ENCODE measurements at regions not wholly inside any gene's neighbourhood (a gene's known extent, or its start where the extent isn't known, plus 50 kb on each side); places are given as distances from the start of the nearest gene placed in this dataset.

DNA sequence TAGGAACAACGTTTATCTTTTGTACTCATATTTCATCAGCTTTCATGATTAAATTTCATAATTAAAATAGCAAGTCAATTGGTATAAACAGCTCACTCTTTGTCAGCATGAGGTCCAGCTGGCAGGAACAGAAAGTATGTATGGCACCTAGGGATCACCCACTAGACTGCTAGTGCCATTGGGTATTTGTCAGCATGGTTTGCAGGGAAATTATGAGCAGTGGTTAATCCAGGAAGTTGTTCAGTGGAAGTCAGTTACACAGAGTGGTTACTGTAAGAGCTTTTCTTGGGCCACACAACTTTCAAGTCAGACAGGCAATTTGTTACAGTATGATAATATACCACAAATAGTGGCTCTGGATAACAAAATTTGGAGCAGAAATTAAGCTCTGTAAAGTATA, 340.3 kb upstream of the RGS6 start:
- DNase-seq (ENCODE audit: low spot score), result no peak
- H3K27ac ChIP-seq, result no peak overlapping the region
- H3K4me3 ChIP-seq, result no peak overlapping the region
- TF ChIP-seq, protein P1, sequence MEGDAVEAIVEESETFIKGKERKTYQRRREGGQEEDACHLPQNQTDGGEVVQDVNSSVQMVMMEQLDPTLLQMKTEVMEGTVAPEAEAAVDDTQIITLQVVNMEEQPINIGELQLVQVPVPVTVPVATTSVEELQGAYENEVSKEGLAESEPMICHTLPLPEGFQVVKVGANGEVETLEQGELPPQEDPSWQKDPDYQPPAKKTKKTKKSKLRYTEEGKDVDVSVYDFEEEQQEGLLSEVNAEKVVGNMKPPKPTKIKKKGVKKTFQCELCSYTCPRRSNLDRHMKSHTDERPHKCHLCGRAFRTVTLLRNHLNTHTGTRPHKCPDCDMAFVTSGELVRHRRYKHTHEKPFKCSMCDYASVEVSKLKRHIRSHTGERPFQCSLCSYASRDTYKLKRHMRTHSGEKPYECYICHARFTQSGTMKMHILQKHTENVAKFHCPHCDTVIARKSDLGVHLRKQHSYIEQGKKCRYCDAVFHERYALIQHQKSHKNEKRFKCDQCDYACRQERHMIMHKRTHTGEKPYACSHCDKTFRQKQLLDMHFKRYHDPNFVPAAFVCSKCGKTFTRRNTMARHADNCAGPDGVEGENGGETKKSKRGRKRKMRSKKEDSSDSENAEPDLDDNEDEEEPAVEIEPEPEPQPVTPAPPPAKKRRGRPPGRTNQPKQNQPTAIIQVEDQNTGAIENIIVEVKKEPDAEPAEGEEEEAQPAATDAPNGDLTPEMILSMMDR (IDR thresholded peaks at IDR 0.05), result no peak

DNA sequence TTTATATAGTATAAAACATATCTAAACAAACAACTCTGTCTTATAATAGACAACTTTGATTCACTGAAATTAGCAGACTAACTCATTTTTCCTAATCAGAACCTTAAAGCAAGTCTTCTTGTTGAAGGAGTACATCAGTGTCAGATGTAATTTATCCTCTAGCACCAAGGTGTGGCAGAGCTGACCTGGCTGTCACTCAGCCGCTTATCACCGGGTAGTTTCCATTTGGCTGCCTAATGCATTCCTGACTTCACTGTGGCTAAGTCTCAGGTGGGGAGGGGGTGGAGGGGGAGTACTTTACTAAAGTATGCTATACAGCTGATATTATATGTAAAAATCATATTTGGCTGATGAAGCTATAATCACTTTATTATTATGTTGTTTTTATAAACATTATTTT, 339.9 kb upstream of the RGS6 start:
- TF ChIP-seq, protein P1 (IDR thresholded peaks at IDR 0.05), result no peak
- DNase-seq (ENCODE audit: low spot score), result no peak
- H3K27ac ChIP-seq, result no peak overlapping the region

GRCh38 chr14:71593966-71594365, 338.3 kb upstream of the RGS6 start:
- Histone ChIP-seq H3K4me3 (no peak overlapping the region), H3K27ac (no peak overlapping the region)
- no peak for DNase-seq (ENCODE audit: low spot score)
- TF ChIP-seq, protein P1 (IDR thresholded peaks at IDR 0.05), result no peak

More for the DNA sequence above, 339.9 kb upstream of the RGS6 start:
- no peak overlapping the region for H3K4me3 ChIP-seq

- Histone ChIP-seq H3K4me3 (no peak overlapping the region), H3K27ac (no peak overlapping the region)
- TF ChIP-seq, protein P1 (IDR thresholded peaks at IDR 0.05), result no peak
- DNase-seq (ENCODE audit: low spot score), result no peak
Observed at GRCh38 chr14:71594821-71595220, 337.4 kb upstream of the RGS6 start.

DNA sequence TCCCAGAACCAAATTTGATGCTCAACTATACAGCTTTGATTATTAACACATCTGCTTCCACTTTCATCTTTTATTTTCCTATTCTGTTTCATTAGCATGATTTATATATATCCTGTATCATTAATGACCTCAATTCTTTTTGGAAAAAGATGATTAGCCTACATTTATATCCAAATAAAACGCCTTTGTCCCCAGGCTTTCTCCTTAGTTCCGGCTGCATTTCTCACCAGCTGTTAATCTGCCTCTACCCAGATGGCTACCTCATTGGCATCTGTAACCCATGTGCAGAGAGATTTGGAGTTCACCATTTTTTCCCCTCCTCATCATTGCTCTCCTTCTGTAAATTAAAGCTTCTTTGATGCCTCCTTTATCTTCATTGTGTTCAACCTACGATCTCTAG, 336.8 kb upstream of the RGS6 start:
- TF ChIP-seq, protein P1 (IDR thresholded peaks at IDR 0.05), result no peak
- no peak overlapping the region for H3K4me3 ChIP-seq
- H3K27ac ChIP-seq, result no peak overlapping the region
- no peak for DNase-seq (ENCODE audit: low spot score)

GRCh38 chr14:71597287-71597920, 334.8 kb upstream of the RGS6 start:
- DNase-seq (ENCODE audit: low spot score), result no peak
- no peak overlapping the region for H3K4me3 ChIP-seq
- TF ChIP-seq, protein P1 (IDR thresholded peaks at IDR 0.05), result no peak
- H3K27ac ChIP-seq, result no peak overlapping the region

- Histone ChIP-seq H3K4me3 (no peak overlapping the region), H3K27ac (no peak overlapping the region)
- TF ChIP-seq, protein P1 (IDR thresholded peaks at IDR 0.05), result no peak
- DNase-seq (ENCODE audit: low spot score), result no peak
Observed at GRCh38 chr14:71597955-71598660, 334.1 kb upstream of the RGS6 start.
